ENCODE measurements at regions not wholly inside any gene's neighbourhood (a gene's known extent, or its start where the extent isn't known, plus 50 kb on each side); places are given as distances from the start of the nearest gene placed in this dataset.

GRCh38 chr12:92524489-92524888, 178.3 kb upstream of the PLEKHG7 start:
- DNase-seq (ENCODE audit: low read depth in 1 of 2, low spot score in 1 of 2), result no peak
- no peak for TF ChIP-seq HOXA7 (CRISPR knock-in tag; IDR thresholded peaks at IDR 0.05)
- no peak for TF ChIP-seq TP53 (CRISPR knock-in tag; IDR thresholded peaks at IDR 0.05)
- TF ChIP-seq JUNB (IDR thresholded peaks at IDR 0.05), result no peak
- no peak for TF ChIP-seq NPAS2 (CRISPR knock-in tag; IDR thresholded peaks at IDR 0.05; ENCODE audit: borderline replicate concordance)
- no peak for TF ChIP-seq CTCF (IDR thresholded peaks at IDR 0.05)
- no peak for TF ChIP-seq FOSL2 (IDR thresholded peaks at IDR 0.05)
- no peak for TF ChIP-seq FOSL2 (CRISPR knock-in tag; IDR thresholded peaks at IDR 0.05)
- no peak for TF ChIP-seq EP300 (IDR thresholded peaks at IDR 0.05)
- TF ChIP-seq BHLHE40 (IDR thresholded peaks at IDR 0.05; ENCODE audit: low read depth, low read length), result no peak
- TF ChIP-seq HDAC2 (IDR thresholded peaks at IDR 0.05), result no peak
- no peak for TF ChIP-seq HOXB13 (CRISPR knock-in tag; IDR thresholded peaks at IDR 0.05; ENCODE audit: low read depth)
- TF ChIP-seq HMGXB4 (CRISPR knock-in tag; IDR thresholded peaks at IDR 0.05; ENCODE audit: borderline replicate concordance), result no peak
- ChIA-PET POLR2A (no interaction called here), CTCF (no interaction called here)
- 65% methylated on average over 4 of the region's 4 CpGs for WGBS (ENCODE audit: missing lambda C conversion rate)
- Histone ChIP-seq H3K27ac (no peak overlapping the region), H3K4me2 (no peak overlapping the region), H3K4me3 (no peak overlapping the region), H3K9me3 (no peaks in the 10 kb centered on the region), H3K4me1 (no peaks in the 10 kb centered on the region)
- no peak for ATAC-seq
- no peak for FAIRE-seq

- CTCF ChIA-PET, result no interaction called here
- H3K4me3 ChIP-seq, result no peak overlapping the region
- H3K9me3 ChIP-seq, result no peaks in the 10 kb centered on the region
- no peak for DNase-seq (ENCODE audit: low read depth in 1 of 2, low spot score in 1 of 2)
- H3K4me2 ChIP-seq, result no peak overlapping the region
- no peak for FAIRE-seq
- peaks cover 12% of the 10 kb centered on the region; the same call in 2 of the 3 replicates for H3K4me1 ChIP-seq
- no peak for ATAC-seq
- TF ChIP-seq GATA3 (IDR thresholded peaks at IDR 0.05; ENCODE audit: borderline replicate concordance), result no peak
- no peak for TF ChIP-seq PBX3 (IDR thresholded peaks at IDR 0.05)
- TF ChIP-seq E2F6 (IDR thresholded peaks at IDR 0.05; ENCODE audit: borderline replicate concordance, low read depth), result no peak
- no peak for TF ChIP-seq EP300 (IDR thresholded peaks at IDR 0.05)
- no peak for TF ChIP-seq ZC3H11A (IDR thresholded peaks at IDR 0.05)
- no peak for TF ChIP-seq RAD21 (conservative IDR thresholded peaks at IDR 0.05 in 1 of 2, IDR thresholded peaks at IDR 0.05 in 1 of 2)
- TF ChIP-seq ZFP36 (IDR thresholded peaks at IDR 0.05; ENCODE audit: borderline replicate concordance, partially characterized antibody), result no peak
- POLR2A ChIA-PET, result no interaction called here
- H3K27ac ChIP-seq, result no peak overlapping the region
These were observed 182.3 kb upstream of the PLEKHG7 start for GRCh38 chr12:92520511-92520910.

- POLR2A ChIA-PET, result no interaction called here
- ATAC-seq (no peak), DNase-seq (ENCODE audit: low read depth in 1 of 2, low spot score in 1 of 2) (no peak), FAIRE-seq (no peak)
- Histone ChIP-seq H3K4me3 (no peak overlapping the region), H3K4me2 (no peak overlapping the region), H3K27ac (no peak overlapping the region), H3K9me3 (no peaks in the 10 kb centered on the region), H3K4me1 (peaks cover 12% of the 10 kb centered on the region; the same call in 2 of the 3 replicates)
- WGBS (ENCODE audit: missing lambda C conversion rate), result 69% methylated on average over 1 of the region's 1 CpG
- CTCF ChIA-PET, result no interaction called here
- TF ChIP-seq ZNF302 (CRISPR knock-in tag; IDR thresholded peaks at IDR 0.05) (no peak), USF2 (IDR thresholded peaks at IDR 0.05) (no peak), FOSL2 (IDR thresholded peaks at IDR 0.05) (no peak), FOSL2 (CRISPR knock-in tag; IDR thresholded peaks at IDR 0.05) (no peak), ESRRA (IDR thresholded peaks at IDR 0.05; ENCODE audit: borderline replicate concordance, low read length) (no peak), CEBPB (IDR thresholded peaks at IDR 0.05) (no peak), E2F6 (IDR thresholded peaks at IDR 0.05; ENCODE audit: borderline replicate concordance, low read depth) (no peak), NPAS2 (CRISPR knock-in tag; IDR thresholded peaks at IDR 0.05; ENCODE audit: borderline replicate concordance) (no peak), ZSCAN20 (CRISPR knock-in tag; IDR thresholded peaks at IDR 0.05) (no peak), NR3C1 (IDR thresholded peaks at IDR 0.05) (no peak), FOSB (CRISPR knock-in tag; IDR thresholded peaks at IDR 0.05) (no peak), ZC3H11A (IDR thresholded peaks at IDR 0.05) (no peak), MAFK (IDR thresholded peaks at IDR 0.05; ENCODE audit: partially characterized antibody) (no peak), CBX2 (IDR thresholded peaks at IDR 0.05; ENCODE audit: borderline replicate concordance, low read depth) (no peak), SREBF2 (IDR thresholded peaks at IDR 0.05) (no peak), JUNB (IDR thresholded peaks at IDR 0.05) (no peak), KDM1A (IDR thresholded peaks at IDR 0.05; ENCODE audit: low read depth) (no peak)
These were observed 183.5 kb upstream of the PLEKHG7 start for GRCh38 chr12:92519284-92519683.

Measured in A549 (cell line).